ENCODE measurements at regions not wholly inside any gene's neighbourhood (a gene's known extent, or its start where the extent isn't known, plus 50 kb on each side); places are given as distances from the start of the nearest gene placed in this dataset.

GRCh38 chr3:73723596-73723995 is 98.9 kb upstream of the PDZRN3 start:
- TF ChIP-seq PAX5 (IDR thresholded peaks at IDR 0.05; ENCODE audit: insufficient read depth, low read length, severe bottlenecking): no peak
- TF ChIP-seq POLR2AphosphoS5 (IDR thresholded peaks at IDR 0.05; ENCODE audit: low read depth, low read length): no peak
- no peak for TF ChIP-seq POLR2A (IDR thresholded peaks at IDR 0.05; ENCODE audit: low read depth, low read length)
- TF ChIP-seq SPI1 (IDR thresholded peaks at IDR 0.05; ENCODE audit: low read depth, low read length): no peak
- TF ChIP-seq TAF1 (IDR thresholded peaks at IDR 0.05; ENCODE audit: low read depth, low read length): no peak

All from GM12891 (cell line).